Endothelial cell of umbilical vein (primary cell): ENCODE measurements at regions not wholly inside any gene's neighbourhood (a gene's known extent, or its start where the extent isn't known, plus 50 kb on each side); places are given as distances from the start of the nearest gene placed in this dataset.

Experiments used
- BruUV-seq: library from RNA; stranded (reverse); fragments of 400-500 nt; replicated peaks from 2 replicates; lab custom pipeline; 2021; lab: Mats Ljungman, UMichigan
- CTCF ChIA-PET: fragments of 300-600, 350-600 bp; sonication (Branson Sonifier 250); formaldehyde crosslinking; loops from one replicate; lab custom pipeline; 2021; ENCODE audit warnings: antibody characterized with exemption, inconsistent platforms; lab: Charles Lee
- POLR2A ChIA-PET: fragments of 300-600, 350-600 bp; sonication (Branson Sonifier 250); formaldehyde crosslinking; loops from one replicate; lab custom pipeline; 2021; ENCODE audit warnings: antibody characterized with exemption, inconsistent platforms; lab: Charles Lee
- DNase-seq: peaks from one replicate; pipeline ENCODE4 v3.0.0-alpha.2; 2011; ENCODE audit warnings: low read depth, low spot score
- FAIRE-seq: peaks from 2 replicates; lab custom pipeline; 2011; peaks lifted over from hg19 to GRCh38; lab: Jason Lieb, UNC
- H2AFZ ChIP-seq: 2 replicates; pipeline ENCODE4 v1.6.0; 2012; ENCODE audit warnings: low read depth, low read length, control low read depth, inconsistent platforms
- H3K27ac ChIP-seq: 2 replicates; pipeline ENCODE4 v1.5.1; 2011; ENCODE audit warnings: low read depth, mild to moderate bottlenecking, control low read depth, low read length, moderate library complexity; ENCODE audit not compliant: insufficient read depth
- H3K27me3 ChIP-seq, 2 experiments: 2 replicates each; pipeline versions ENCODE4 v1.6.0 to v1.6.1; 2011; ENCODE audit warnings: low read length in 2 of 2, mixed read lengths in 1 of 2; ENCODE audit not compliant: control insufficient read depth in 2 of 2, insufficient read depth in 2 of 2
- H3K36me3 ChIP-seq, 2 experiments: 2 replicates in 1 of 2; 3 replicates in 1 of 2; pipeline ENCODE4 v1.5.1; 2011; ENCODE audit warnings: low read length in 2 of 2, mild to moderate bottlenecking in 1 of 2, moderate library complexity in 1 of 2; ENCODE audit not compliant: control insufficient read depth in 2 of 2, insufficient read depth in 2 of 2; ENCODE audit errors: extremely low read depth in 1 of 2
- H3K4me1 ChIP-seq: 3 replicates; pipeline ENCODE4 v1.5.1; 2011; ENCODE audit warnings: mild to moderate bottlenecking, low read length; ENCODE audit not compliant: control insufficient read depth, insufficient read depth; ENCODE audit errors: extremely low read depth
- H3K4me2 ChIP-seq: 2 replicates; pipeline ENCODE4 v1.6.1; 2011; ENCODE audit warnings: low read length, control low read depth, mixed read lengths; ENCODE audit not compliant: insufficient read depth
- H3K4me3 ChIP-seq, 3 experiments: fragments of 200-600 bp in 1 of 3; sonication (generic), shearing (Covaris generic) in 1 of 3; replicated peaks in 1 of 3; 2 replicates each; pipeline ENCODE4 v1.5.1; 2011 to 2016; ENCODE audit warnings: control low read depth in 3 of 3, low read length in 3 of 3, mild to moderate bottlenecking in 2 of 3, inconsistent platforms in 1 of 3, low read depth in 1 of 3, moderate library complexity in 1 of 3; ENCODE audit not compliant: insufficient read depth in 1 of 3
- H3K79me2 ChIP-seq: 2 replicates; pipeline ENCODE4 v1.6.0; 2012; ENCODE audit warnings: low read length, inconsistent platforms; ENCODE audit not compliant: control insufficient read depth, insufficient read depth
- H3K9ac ChIP-seq: replicated peaks from 2 replicates; pipeline ENCODE3; 2011; ENCODE audit warnings: low read length, control low read depth; ENCODE audit not compliant: insufficient read depth; ENCODE audit errors: extremely low read depth
- H3K9me1 ChIP-seq: replicated peaks from 3 replicates; pipeline ENCODE4 v1.6.0; 2011; ENCODE audit warnings: mild to moderate bottlenecking, low read length; ENCODE audit not compliant: control insufficient read depth, insufficient read depth; ENCODE audit errors: extremely low read depth
- H3K9me3 ChIP-seq: replicated peaks from 2 replicates; pipeline ENCODE4 v1.5.1; 2012; ENCODE audit warnings: low read length, inconsistent platforms; ENCODE audit not compliant: control insufficient read depth, insufficient read depth
- H4K20me1 ChIP-seq: replicated peaks from 2 replicates; pipeline ENCODE3; 2011; ENCODE audit warnings: mild to moderate bottlenecking, low read length; ENCODE audit not compliant: control insufficient read depth, insufficient read depth; ENCODE audit errors: extremely low read depth
- CTCF ChIP-seq, 2 donors: IDR thresholded peaks; 1 replicate in 1 of 2; 2 replicates in 1 of 2; pipeline ENCODE4 v1.5.1; 2011; ENCODE audit warnings: low read length in 2 of 2, mild to moderate bottlenecking in 2 of 2, moderate library complexity in 2 of 2, control low read depth in 1 of 2, inconsistent platforms in 1 of 2, low read depth in 1 of 2; ENCODE audit not compliant: insufficient read depth in 1 of 2; ENCODE audit errors: extremely low read depth in 1 of 2
- EZH2 ChIP-seq: IDR thresholded peaks from 2 replicates; pipeline ENCODE4 v1.6.1; 2012; ENCODE audit warnings: borderline replicate concordance, low read depth, mild to moderate bottlenecking, moderate library complexity, low read length, inconsistent platforms; ENCODE audit not compliant: severe bottlenecking
- FOS ChIP-seq: IDR thresholded peaks from 2 replicates; pipeline ENCODE4 v1.6.1; 2011; ENCODE audit warnings: mild to moderate bottlenecking, low read length, moderate library complexity, borderline replicate concordance; ENCODE audit not compliant: insufficient read depth
- GATA2 ChIP-seq: IDR thresholded peaks from 2 replicates; pipeline ENCODE4 v1.7.0; 2011; ENCODE audit warnings: low read depth, mild to moderate bottlenecking, moderate library complexity, mixed read lengths, low read length; ENCODE audit not compliant: insufficient read length, insufficient read depth
- JUN ChIP-seq: IDR thresholded peaks from 2 replicates; pipeline ENCODE4 v1.6.1; 2011; ENCODE audit warnings: borderline replicate concordance, low read depth; ENCODE audit not compliant: insufficient read length, insufficient read depth
- MAX ChIP-seq: IDR thresholded peaks from 2 replicates; pipeline ENCODE4 v1.6.1; 2011; ENCODE audit not compliant: insufficient read depth, insufficient read length
- MYC ChIP-seq: IDR thresholded peaks from one replicate; pipeline ENCODE4 v1.6.1; 2011; ENCODE audit warnings: mild to moderate bottlenecking, low read depth, low read length
- POLR2A ChIP-seq: IDR thresholded peaks from 2 replicates; pipeline ENCODE4 v1.6.1; 2012; ENCODE audit warnings: low read depth, mild to moderate bottlenecking, control low read depth, low read length
- POLR2AphosphoS5 ChIP-seq: IDR thresholded peaks from 2 replicates; pipeline ENCODE4 v1.6.1; 2012; ENCODE audit warnings: low read depth, mild to moderate bottlenecking, control low read depth, low read length, moderate library complexity; ENCODE audit not compliant: insufficient read depth
- dilution Hi-C: fragments of 300-500 bp; cut with MboI; formaldehyde crosslinking; loops from one replicate; pipeline ENCODE4 v1.15.0; 2019; ENCODE audit warnings: low sequenced_read_pairs; ENCODE audit not compliant: extremely low pct_ligation_motif_present
- intact Hi-C: fragments of 100-400 bp; cut with micrococcal nuclease; formaldehyde crosslinking; loops from one replicate; pipeline ENCODE4 v1.10.0; 2022

DNA sequence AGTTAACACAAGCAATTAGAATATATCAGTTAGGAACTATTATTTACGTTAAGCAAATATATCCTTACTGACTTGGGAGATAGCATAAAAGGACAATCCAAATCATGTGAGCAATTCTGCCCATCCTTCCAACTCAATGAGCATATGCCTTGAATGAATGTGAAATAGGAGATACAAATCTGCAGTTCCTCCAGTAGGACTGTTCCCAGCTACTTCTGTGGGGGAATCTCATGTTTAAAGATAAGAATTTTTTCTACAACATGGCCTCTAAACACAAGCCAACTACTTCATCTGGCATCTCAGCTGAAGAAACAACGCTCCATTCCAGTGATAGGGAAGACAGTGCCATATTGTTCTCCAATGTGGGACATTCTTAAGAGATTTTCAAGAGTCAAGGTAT, 110.7 kb upstream of the NIPBL start:
- no peaks in the 10 kb centered on the region for H3K4me1 ChIP-seq
- H3K4me2 ChIP-seq: no peak overlapping the region
- H2AFZ ChIP-seq: no peak overlapping the region
- TF ChIP-seq MAX (no peak), MYC (no peak), CTCF (IDR thresholded peaks at IDR 0.05; ENCODE audit: extremely low read depth in 1 of 2, insufficient read depth in 1 of 2, low read depth in 1 of 2, low read length in 2 of 2) (no peak), JUN (no peak), FOS (no peak), POLR2A (no peak), EZH2 (no peak), GATA2 (no peak), POLR2AphosphoS5 (no peak)
- no peaks in the 10 kb centered on the region for H3K9me1 ChIP-seq
- no peaks in the 10 kb centered on the region for H3K36me3 ChIP-seq
- no TSS peak for BruUV-seq
- H4K20me1 ChIP-seq: no peaks in the 10 kb centered on the region
- H3K27ac ChIP-seq: no peak overlapping the region
- ChIA-PET POLR2A (no interaction called here), CTCF (no interaction called here)
- H3K4me3 ChIP-seq: no peak overlapping the region
- DNase-seq: no peak
- no peaks in the 10 kb centered on the region for H3K79me2 ChIP-seq
- no peak overlapping the region for H3K9ac ChIP-seq
- intact Hi-C loops: no loop called here
- H3K9me3 ChIP-seq: no peaks in the 10 kb centered on the region
- dilution Hi-C loops: no loop called here
- H3K27me3 ChIP-seq: peaks cover 0 to 6% of the 10 kb centered on the region in 2 experiments
- FAIRE-seq: no peak
